DND-41 (cell line): ENCODE measurements at regions not wholly inside any gene's neighbourhood (a gene's known extent, or its start where the extent isn't known, plus 50 kb on each side); places are given as distances from the start of the nearest gene placed in this dataset.

ENCODE experiments used
- CTCF ChIP-seq: IDR thresholded peaks from 2 replicates; pipeline ENCODE4 v1.5.1; 2012; ENCODE audit warnings: borderline replicate concordance, low read length, moderate library complexity, mild to moderate bottlenecking; ENCODE audit not compliant: poor library complexity, severe bottlenecking; ENCODE audit errors: extremely low read depth
- EZH2 ChIP-seq: IDR thresholded peaks from 3 replicates; pipeline ENCODE4 v1.6.1; 2012; ENCODE audit warnings: borderline replicate concordance, low read depth, mild to moderate bottlenecking, moderate library complexity, low read length, inconsistent platforms; ENCODE audit not compliant: severe bottlenecking

- no peak for TF ChIP-seq CTCF
- no peak for TF ChIP-seq EZH2
Measured at GRCh38 chr20:40851051-40851450, 162.0 kb upstream of the MAFB start.
